ENCODE measurements at regions not wholly inside any gene's neighbourhood (a gene's known extent, or its start where the extent isn't known, plus 50 kb on each side); places are given as distances from the start of the nearest gene placed in this dataset.

- CTCF ChIA-PET (ENCODE audit: low intra/inter-chr PET ratio): no interaction called here
- DNase-seq (ENCODE audit: extremely low read depth in 1 of 4, low spot score in 3 of 4) (no peak), ATAC-seq (no peak), FAIRE-seq (no peak)
- Histone ChIP-seq H3K79me2 (ENCODE audit: control insufficient read depth, insufficient read depth, low read length) (no peaks in the 10 kb centered on the region), H3K27me3 (ENCODE audit: control insufficient read depth in 2 of 2, insufficient read depth in 2 of 2, low read length in 2 of 2) (no peaks in the 10 kb centered on the region), H3K27ac (ENCODE audit: extremely low read depth, low read depth, low read length) (no peak overlapping the region), H3K9me3 (replicated peaks; ENCODE audit: control insufficient read depth, insufficient read depth, low read depth, low read length) (no peaks in the 10 kb centered on the region; the same call in 1 of the 2 replicates), H2AFZ (ENCODE audit: low read depth, low read length) (no peak overlapping the region), H3K9ac (ENCODE audit: insufficient read depth in 1 of 2, low read depth in 2 of 2, low read length in 2 of 2) (no peak overlapping the region), H3K4me1 (replicated peaks in 1 of 2; ENCODE audit: control insufficient read depth in 2 of 2, insufficient read depth in 2 of 2, low read length in 2 of 2) (no peaks in the 10 kb centered on the region), H3K36me3 (ENCODE audit: control insufficient read depth, insufficient read depth, low read length) (no peaks in the 10 kb centered on the region), H3K9me1 (ENCODE audit: control insufficient read depth, insufficient read depth, low read length) (no peaks in the 10 kb centered on the region), H3K4me3 (no peak overlapping the region), H4K20me1 (replicated peaks; ENCODE audit: control insufficient read depth, insufficient read depth, low read length) (no peaks in the 10 kb centered on the region), H3K4me2 (ENCODE audit: insufficient read depth, low read length) (no peak overlapping the region)
- BruUV-seq (replicated peaks): no TSS peak
- in situ Hi-C loops (cut with MboI) (no loop called here), intact Hi-C loops (cut with micrococcal nuclease) (no loop called here)
- WGBS (ENCODE audit: insufficient coverage, low coverage, missing lambda C conversion rate): 0% methylated on average over 2 of the region's 2 CpGs
- POLR2A ChIA-PET: no interaction called here
- TF ChIP-seq, protein P1, sequence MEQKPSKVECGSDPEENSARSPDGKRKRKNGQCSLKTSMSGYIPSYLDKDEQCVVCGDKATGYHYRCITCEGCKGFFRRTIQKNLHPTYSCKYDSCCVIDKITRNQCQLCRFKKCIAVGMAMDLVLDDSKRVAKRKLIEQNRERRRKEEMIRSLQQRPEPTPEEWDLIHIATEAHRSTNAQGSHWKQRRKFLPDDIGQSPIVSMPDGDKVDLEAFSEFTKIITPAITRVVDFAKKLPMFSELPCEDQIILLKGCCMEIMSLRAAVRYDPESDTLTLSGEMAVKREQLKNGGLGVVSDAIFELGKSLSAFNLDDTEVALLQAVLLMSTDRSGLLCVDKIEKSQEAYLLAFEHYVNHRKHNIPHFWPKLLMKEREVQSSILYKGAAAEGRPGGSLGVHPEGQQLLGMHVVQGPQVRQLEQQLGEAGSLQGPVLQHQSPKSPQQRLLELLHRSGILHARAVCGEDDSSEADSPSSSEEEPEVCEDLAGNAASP (IDR thresholded peaks at IDR 0.05): no peak
- TF ChIP-seq, protein P2, sequence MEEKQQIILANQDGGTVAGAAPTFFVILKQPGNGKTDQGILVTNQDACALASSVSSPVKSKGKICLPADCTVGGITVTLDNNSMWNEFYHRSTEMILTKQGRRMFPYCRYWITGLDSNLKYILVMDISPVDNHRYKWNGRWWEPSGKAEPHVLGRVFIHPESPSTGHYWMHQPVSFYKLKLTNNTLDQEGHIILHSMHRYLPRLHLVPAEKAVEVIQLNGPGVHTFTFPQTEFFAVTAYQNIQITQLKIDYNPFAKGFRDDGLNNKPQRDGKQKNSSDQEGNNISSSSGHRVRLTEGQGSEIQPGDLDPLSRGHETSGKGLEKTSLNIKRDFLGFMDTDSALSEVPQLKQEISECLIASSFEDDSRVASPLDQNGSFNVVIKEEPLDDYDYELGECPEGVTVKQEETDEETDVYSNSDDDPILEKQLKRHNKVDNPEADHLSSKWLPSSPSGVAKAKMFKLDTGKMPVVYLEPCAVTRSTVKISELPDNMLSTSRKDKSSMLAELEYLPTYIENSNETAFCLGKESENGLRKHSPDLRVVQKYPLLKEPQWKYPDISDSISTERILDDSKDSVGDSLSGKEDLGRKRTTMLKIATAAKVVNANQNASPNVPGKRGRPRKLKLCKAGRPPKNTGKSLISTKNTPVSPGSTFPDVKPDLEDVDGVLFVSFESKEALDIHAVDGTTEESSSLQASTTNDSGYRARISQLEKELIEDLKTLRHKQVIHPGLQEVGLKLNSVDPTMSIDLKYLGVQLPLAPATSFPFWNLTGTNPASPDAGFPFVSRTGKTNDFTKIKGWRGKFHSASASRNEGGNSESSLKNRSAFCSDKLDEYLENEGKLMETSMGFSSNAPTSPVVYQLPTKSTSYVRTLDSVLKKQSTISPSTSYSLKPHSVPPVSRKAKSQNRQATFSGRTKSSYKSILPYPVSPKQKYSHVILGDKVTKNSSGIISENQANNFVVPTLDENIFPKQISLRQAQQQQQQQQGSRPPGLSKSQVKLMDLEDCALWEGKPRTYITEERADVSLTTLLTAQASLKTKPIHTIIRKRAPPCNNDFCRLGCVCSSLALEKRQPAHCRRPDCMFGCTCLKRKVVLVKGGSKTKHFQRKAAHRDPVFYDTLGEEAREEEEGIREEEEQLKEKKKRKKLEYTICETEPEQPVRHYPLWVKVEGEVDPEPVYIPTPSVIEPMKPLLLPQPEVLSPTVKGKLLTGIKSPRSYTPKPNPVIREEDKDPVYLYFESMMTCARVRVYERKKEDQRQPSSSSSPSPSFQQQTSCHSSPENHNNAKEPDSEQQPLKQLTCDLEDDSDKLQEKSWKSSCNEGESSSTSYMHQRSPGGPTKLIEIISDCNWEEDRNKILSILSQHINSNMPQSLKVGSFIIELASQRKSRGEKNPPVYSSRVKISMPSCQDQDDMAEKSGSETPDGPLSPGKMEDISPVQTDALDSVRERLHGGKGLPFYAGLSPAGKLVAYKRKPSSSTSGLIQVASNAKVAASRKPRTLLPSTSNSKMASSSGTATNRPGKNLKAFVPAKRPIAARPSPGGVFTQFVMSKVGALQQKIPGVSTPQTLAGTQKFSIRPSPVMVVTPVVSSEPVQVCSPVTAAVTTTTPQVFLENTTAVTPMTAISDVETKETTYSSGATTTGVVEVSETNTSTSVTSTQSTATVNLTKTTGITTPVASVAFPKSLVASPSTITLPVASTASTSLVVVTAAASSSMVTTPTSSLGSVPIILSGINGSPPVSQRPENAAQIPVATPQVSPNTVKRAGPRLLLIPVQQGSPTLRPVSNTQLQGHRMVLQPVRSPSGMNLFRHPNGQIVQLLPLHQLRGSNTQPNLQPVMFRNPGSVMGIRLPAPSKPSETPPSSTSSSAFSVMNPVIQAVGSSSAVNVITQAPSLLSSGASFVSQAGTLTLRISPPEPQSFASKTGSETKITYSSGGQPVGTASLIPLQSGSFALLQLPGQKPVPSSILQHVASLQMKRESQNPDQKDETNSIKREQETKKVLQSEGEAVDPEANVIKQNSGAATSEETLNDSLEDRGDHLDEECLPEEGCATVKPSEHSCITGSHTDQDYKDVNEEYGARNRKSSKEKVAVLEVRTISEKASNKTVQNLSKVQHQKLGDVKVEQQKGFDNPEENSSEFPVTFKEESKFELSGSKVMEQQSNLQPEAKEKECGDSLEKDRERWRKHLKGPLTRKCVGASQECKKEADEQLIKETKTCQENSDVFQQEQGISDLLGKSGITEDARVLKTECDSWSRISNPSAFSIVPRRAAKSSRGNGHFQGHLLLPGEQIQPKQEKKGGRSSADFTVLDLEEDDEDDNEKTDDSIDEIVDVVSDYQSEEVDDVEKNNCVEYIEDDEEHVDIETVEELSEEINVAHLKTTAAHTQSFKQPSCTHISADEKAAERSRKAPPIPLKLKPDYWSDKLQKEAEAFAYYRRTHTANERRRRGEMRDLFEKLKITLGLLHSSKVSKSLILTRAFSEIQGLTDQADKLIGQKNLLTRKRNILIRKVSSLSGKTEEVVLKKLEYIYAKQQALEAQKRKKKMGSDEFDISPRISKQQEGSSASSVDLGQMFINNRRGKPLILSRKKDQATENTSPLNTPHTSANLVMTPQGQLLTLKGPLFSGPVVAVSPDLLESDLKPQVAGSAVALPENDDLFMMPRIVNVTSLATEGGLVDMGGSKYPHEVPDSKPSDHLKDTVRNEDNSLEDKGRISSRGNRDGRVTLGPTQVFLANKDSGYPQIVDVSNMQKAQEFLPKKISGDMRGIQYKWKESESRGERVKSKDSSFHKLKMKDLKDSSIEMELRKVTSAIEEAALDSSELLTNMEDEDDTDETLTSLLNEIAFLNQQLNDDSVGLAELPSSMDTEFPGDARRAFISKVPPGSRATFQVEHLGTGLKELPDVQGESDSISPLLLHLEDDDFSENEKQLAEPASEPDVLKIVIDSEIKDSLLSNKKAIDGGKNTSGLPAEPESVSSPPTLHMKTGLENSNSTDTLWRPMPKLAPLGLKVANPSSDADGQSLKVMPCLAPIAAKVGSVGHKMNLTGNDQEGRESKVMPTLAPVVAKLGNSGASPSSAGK (IDR thresholded peaks at IDR 0.05): no peak
- TF ChIP-seq KLF10 (CRISPR knock-in tag; IDR thresholded peaks at IDR 0.05): no peak
- TF ChIP-seq HINFP (tag; conservative IDR thresholded peaks at IDR 0.05; ENCODE audit: low read depth): no peak
- TF ChIP-seq ASH1L (IDR thresholded peaks at IDR 0.05; ENCODE audit: borderline replicate concordance, low read depth, partially characterized antibody): no peak
- no peak for TF ChIP-seq TEAD1 (CRISPR knock-in tag; IDR thresholded peaks at IDR 0.05)
- TF ChIP-seq RAD21 (CRISPR knock-in tag; conservative IDR thresholded peaks at IDR 0.05 in 1 of 2, IDR thresholded peaks at IDR 0.05 in 1 of 2): no peak
- TF ChIP-seq HEY1 (CRISPR knock-in tag; IDR thresholded peaks at IDR 0.05; ENCODE audit: borderline replicate concordance): no peak
- TF ChIP-seq NCOA6 (IDR thresholded peaks at IDR 0.05): no peak
Measured at GRCh38 chr4:111811661-111812060, 333.6 kb upstream of the FAM241A start.
